Astrocyte of the hippocampus (primary cell): ENCODE measurements at regions not wholly inside any gene's neighbourhood (a gene's known extent, or its start where the extent isn't known, plus 50 kb on each side); places are given as distances from the start of the nearest gene placed in this dataset.

Experiments
- DNase-seq: peaks from one replicate; pipeline ENCODE4 v3.0.0; 2011; ENCODE audit warnings: low read depth, low spot score

DNA sequence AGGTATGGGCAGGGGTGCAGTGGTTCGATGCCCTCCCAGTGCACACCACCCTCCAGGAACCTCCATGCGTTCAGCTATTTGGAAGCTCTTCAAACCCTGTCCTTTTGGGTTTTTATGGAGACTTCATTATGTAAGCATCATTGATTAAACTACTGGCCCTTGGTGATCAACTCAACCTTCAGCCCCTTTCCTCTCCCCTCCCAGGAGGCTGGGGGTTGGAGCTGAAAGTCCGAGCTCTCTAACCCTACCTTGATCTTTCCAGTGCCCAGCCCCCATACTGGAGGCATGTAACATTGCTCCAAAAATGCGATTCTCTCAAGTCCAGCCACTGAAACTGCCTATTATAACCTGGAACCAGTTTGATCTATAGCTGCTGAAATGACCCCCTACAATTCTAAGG lies 188.1 kb downstream of the IPO8 start:
- DNase-seq: no peak

DNA sequence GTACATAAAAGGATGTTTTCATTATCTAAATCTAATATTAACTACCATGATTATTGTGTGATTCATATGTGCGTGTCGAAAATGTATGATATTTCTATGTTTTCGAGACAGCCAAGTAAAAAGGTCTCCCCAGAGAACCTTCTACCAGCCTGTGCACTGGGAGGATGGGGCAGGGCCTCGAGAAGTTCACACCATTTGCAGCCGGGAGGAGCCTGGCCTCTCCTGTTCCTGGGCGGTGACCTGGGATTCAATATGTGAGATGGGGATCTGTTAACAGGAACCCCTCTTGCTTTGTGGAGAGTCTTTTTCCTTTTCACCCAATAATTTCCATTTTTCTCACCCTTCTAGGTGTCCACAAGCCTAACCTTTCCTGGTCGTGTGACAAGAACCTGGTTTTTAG lies 189.3 kb downstream of the IPO8 start:
- no peak for DNase-seq

DNA sequence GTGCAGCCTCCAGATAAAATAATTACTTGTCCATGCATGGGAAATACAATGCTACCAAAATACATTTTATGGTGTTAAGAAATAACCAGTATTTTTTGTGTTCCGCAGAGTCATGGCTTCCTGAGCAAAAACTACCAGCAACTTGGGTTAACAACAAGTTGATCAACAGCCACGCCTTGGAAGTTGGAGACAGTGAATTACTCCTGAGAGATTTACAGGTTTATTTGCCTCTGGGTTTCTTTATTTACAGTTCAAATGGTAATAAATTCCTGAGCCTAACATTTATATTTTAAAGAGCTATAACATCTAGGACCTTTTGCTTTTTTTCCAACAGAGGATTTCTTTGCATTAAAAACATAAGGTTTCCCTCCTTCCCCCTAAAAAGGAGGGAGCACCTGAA lies 194.0 kb downstream of the IPO8 start:
- DNase-seq: no peak

DNA sequence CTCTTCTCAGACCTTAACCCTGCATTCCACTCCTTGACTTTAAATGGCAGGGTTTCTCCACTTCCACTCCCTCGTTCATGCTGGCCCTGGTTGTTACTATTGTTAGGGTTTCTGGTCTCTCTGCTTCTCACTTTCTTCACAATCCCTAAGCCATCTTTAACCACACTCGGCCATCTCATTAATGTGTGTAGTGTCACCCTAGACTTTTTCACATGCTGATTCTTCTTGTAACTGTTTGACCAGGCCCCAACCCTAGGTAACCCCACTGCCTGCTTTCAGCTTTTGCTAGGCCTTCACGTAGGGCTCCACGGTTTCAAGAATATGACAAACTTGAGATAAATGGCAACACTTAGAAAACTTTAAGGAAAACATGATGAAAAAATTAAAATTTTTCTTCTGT lies 195.1 kb downstream of the IPO8 start:
- DNase-seq: no peak

DNA sequence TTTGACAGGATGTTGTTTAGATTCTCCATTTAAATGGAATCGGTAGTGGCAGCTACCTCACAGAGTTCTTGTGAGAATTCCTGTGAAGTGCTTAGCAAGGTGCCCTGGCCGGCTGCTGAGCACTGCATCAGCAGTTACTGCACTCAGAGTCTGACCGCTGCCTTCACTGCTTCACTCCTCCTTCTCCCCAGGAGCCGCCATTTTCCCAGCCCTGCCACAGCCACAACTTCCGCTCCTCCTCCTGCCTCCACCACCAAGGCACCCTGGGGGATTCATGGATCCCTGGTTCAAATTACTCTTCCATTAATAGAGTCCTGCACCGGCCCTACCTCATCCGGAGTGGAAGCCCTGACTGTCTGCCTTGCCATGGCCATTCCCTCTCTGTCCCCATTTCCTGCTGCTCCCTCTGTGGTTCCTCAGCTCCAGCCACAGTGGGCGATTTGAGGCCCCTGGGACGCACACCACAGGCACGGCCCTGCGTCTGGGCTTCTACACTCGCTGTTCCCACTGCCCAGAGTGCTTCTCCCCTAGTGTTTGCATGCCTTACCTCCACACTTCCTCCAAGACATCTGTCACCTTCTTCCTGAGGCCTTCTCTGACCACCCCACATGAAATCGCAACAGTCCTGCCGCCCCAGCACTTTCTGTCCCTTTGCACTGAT lies 210.3 kb downstream of the IPO8 start:
- DNase-seq: no peak

DNA sequence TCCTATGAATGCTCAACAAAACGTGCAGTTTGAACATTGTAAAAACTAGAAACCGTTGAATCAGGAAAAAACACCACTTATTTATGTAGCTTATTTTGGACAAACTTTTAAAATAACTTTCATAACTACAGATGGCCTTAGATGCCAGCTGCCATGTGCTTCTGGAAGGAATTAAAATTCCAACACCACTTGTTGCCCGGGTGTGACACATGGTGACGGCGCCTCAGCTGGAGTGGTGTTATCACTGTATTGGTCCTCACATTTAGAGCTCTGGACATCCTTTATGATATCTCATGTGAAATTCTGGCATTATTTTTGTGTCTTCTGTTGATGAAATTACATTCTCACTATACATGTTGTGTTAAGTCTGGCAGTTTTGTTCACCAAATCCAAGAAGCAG lies 211.0 kb downstream of the IPO8 start:
- no peak for DNase-seq

DNA sequence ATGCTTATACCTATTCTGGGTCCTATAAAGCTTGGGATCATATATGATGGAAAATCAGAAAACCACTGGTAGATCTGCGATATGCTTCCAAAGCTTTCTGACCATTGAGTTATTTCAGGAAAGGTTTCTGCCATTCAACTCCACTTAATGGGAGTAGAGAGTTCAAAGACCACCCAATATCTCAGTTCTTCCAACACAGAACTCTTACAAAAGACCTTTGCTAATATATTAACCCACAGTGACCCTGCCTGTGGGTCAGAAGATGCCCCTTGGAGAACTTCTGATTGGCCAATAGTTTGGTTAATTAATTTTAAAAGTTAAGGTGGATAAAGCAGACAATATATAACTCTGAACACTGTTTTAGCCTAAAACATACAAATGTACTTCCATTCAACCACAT lies 213.0 kb downstream of the IPO8 start:
- no peak for DNase-seq

DNA sequence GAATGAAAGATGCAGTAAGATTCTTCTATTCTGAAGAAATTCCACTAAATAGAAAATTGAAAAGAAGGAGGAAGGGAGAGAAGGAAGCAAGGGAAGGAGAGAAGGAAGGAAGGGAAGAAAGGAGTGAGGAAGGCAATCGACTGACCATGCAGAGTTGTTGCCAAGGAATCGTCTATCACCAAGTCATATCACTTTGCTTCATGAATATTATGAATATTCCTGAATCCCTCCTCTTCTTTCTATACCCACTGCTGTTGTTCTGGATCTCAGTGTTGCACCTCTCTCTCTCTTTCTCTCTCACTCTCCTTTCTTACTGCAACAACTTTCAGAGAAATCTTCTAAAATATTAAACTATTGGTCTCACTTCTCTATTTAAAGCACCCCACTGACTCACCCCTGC lies 222.4 kb downstream of the IPO8 start:
- DNase-seq: no peak

DNA sequence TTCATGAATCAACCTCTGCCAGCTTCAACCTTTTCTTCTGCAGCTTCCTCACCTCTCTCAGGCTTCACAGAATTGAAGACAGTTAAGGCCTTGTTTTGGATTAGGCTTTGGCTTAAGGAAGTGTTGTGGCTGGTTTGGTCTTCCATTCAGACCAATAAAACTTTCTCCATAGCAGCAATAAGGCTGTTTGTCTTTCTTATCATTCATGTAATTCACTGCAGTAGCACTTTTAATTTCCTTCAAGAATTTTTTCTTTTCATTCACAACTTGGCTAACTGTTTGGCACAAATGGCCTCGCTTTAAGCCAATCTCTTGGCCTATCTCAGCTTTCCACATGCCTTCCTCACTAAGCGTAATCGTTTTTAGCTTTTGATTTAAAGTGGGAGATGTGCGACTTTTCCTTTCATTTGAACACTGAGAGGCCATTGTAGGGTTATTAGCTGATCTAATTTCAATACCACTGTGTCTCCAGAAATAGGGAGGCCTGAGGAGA lies 229.5 kb downstream of the IPO8 start:
- peak; percentile 39 for DNase-seq

DNA sequence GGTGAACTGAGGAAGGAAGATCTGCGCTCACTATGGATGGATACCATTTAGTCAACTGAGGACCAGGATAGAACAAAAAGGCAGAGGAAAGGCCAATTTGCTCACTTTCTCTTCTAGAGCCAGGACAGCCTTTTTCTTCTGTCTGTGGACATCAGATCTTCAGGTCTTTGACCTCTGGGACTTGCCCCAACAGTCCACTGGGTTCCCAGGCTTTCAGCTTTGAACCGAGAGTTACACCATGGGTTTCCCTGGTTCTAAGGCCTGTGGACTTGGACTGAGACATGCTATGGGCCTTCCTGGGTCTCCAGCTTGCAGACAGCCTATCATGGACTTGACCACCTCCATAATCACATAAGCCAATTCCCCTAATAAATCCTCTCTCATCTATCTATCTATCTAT lies 232.0 kb downstream of the IPO8 start:
- no peak for DNase-seq

DNA sequence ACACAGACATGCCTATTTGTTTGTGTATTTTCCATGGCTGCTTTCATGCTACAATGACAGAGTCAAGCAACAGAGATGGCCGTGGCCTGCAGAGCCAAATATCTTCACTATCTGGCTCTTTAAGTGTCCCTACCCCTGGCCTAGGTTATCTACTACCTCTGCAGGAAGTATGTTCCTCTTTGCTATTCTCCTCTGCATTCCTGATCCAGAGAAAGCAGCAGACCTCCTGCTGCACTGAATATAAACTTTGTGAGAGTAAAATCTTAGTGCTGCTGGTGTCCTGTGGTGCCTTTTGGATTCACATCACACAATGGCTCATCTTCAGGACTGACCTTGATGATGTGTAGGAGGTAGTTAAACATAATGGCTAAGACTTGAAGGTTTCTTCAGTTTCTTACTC lies 233.4 kb downstream of the IPO8 start:
- DNase-seq: no peak

DNA sequence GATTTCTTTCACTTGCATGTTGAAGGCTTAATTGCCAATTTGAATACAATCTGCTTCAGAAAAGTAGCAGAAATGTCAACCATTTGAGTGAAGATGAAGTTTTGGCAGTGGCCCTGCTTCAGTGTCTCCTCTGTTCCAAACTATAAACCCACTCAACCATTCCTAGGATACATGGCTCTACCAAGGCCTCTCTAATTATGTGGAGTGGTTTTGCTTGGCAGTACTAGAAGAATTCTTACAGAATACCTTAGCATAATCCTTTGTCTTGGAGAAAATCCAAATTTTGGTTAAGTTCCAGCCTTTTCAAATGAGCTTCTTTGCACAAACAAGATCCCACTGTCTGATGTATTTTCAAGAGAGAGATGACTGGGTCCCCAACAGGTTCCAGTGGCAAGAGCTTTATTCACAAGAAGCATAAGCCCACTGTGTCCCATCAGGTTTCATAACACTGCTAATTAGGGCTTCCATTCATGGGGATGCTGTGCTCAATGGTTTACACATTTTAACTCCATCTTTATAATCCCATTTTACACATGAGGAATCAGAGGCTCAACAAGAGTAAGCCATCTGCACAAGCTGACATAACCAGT lies 234.5 kb downstream of the IPO8 start:
- peak; percentile 91 for DNase-seq

DNA sequence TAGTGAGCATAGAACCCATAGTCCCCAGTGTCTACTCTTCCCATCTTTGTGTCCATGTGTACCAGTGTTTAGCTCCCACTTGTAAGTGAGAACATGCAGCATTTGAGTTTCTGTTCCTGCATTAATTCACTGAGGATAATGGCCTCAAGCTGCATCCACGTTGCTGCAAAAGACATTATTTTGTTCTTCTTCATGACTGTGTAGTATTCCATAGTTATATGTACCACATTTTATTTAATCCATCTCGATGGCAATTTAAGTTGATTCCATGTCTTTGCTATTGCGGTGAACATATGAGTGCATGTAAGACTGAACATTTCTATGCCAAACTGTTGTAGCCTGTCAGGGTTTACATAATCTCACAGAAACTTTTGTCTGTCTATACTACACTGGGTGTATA lies 237.2 kb downstream of the IPO8 start:
- DNase-seq: no peak

DNA sequence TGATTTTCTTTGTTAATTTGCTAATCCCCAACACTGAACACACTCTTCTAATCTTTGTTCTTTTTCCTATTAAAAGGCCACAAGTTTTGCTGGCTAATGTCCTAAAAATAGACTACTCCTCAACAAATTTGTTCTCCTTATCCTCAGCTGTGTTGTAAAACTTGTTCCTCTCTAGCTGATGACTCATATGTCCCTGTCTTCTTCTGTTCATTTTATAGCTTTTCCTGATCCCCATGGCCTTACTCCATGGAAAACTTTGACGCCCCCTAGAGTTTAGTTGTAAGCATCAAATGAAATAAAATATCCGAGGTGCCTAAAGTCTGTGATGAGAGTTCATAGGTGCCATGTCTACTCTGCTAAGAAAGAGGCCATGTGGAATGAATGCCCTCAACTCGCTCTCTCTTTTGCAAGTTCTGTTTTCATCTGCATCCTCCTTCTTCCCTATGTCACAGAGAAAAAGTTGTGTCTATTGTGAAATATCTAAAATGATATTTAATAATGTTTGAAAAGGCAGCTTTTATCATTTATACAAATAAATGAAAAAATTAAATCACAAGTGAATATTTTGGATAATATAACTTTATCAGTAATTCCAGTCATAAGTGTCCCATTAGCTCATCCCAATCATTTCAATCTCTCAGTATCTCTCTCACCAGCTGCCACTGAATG lies 237.9 kb downstream of the IPO8 start:
- DNase-seq: peak; percentile 41

DNA sequence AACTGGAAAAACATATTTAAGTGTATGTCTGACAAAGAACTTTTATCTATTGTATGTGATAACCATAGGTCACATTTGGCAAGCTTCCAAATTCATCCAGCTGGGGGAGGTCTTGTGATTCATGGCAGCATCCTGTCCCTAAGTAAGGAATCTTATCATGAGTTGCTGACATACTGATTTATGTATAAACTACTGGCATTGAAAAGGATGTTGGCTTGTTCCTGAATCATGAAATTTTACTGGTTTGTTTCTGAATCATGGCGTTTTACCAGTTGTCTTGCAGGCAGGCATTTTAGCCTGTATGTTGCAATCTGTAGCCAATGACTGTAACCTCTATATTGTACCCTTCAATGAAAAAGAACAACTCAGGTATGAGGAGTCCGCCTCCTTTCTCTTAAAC lies 244.8 kb downstream of the IPO8 start:
- no peak for DNase-seq

DNA sequence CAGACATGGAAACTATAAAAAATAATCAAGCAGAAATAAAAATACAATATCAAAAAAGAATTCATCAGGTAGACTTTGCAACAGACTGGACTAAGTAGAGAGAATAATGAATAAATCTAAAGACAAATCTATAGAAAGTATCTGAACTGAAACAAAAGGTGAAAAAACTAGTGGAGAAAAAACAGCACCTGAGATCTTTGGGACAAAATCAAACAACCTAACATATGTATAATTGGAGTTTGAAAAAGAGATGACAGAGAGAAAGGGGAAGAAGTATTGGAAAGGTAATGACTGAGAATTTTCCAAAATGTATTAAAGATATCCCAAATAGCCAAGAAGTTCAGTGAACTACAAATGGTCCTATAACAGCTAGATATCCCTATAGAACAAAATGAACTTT lies 245.4 kb downstream of the IPO8 start:
- DNase-seq: no peak

DNA sequence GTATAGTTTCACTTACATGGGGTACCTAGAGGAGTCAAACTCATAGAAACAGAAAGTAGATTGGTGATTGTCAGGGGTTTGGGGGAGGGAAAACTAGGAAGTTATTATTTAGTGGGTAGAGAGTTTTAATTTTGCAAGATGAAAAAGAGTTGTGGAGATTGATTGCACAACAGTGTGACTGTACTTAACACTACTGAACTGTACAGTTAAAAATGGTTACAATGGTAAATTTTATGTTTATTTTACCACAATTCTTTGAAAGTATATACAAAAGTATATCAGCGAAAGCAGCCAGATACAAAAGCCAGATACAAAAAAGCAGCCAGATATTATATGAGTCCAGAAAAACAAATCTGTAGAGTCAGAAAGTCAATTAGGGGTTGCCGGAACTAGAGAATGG lies 247.6 kb downstream of the IPO8 start:
- no peak for DNase-seq

DNA sequence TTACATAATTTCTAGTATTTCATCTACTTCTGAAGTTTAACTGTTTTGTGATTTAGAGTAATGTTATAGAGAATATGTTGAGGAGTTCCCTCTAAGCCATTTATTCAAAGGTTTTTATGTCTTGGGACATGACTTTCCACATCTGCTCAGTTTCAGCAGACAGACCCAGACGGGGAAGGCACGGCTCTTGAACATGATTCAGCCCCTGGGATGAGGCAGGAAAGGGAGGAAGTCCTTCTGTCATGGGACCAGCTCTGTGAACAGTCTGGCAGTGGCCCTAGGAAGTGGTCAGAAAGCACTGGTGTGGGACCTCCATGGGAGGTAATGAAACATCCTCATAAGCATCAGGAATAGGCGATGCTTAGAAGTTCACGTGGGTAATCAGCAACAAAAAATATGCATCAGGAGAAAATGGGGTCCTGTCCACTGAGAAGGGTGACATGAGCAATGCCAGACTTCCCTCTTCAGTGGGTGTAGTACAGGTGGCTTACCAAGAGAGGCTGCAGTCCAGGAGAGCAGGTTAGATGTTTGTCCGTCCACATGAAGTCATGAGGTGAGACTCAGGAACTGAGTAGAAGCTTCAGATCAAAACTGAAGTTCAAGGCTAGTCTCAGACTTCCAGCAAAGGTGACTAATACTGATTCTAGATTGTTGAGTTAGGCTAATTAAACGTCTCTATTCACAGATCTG lies 248.5 kb downstream of the IPO8 start:
- DNase-seq: no peak

DNA sequence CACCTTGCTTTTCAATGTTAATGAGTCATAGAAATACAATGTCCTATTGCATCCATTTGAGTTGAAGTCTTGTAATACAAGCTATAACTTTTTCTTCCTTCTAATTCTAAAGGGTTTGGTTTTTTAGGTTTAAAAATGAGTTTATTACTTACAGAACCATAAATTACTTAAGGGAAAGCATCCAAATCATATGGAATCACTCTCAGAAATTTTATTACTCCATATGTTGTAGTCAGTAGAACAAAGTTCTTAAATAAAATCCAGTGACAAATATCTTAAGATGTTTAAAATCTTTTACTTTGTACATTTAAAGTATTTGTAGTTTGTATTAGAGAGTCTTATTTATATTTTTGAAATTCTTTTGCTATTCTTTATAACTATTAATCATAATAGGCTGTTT lies 253.2 kb downstream of the IPO8 start:
- DNase-seq: no peak

DNA sequence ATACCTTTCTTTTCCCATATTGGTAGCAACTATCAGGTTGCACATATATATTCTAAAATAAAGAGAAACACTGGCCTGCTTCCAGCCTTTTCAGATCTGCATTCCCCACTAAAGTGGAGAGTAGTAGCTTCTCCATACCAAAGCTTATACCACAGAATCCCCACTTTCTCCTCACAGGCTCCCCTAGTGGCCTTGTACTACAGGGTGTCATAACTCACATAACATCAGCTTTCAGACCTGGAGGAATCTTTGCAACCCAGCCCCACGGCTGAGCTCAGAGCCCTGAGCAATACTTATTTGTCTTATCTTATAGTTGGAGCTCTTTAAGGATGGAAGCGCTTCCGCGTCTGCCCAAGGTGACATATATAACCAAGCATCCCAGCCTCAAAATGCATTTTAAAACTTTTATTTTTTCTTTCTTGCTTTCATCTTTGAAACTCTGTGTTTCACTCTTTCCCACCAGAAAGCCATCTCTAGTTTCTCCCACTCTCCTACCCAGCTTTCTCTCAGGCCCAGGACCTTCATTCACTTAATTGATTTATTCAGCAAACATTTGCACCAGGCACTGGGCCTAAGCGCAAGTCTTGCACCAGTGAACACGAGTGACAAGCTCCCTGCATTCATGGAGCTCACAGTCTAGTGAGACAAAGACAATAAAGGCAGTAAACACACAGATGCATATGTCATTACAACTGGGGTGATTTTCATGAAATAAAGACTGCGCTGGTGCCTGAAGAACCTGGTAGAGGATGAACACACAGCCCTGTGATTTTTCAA lies 254.7 kb downstream of the IPO8 start:
- DNase-seq: no peak

DNA sequence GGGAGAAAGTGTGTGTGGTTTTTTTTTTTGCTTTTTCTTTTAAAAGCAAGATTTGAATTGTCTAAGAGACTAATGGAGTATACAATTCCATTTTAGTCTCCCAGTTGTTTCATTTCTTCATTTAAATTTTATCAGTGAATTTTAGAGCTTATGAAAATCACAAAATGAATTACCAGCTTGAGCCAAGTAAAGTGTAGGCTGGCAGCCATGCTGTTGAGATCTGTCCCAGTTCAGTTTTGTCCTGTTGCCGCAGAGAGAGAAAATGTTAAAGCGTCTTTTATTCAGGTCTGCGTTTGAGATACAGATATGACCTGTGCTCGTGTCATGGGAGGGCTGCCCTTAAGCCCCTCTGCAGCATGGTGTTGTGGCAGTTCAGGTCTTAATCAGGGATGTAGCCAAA lies 256.5 kb downstream of the IPO8 start:
- DNase-seq: no peak

DNA sequence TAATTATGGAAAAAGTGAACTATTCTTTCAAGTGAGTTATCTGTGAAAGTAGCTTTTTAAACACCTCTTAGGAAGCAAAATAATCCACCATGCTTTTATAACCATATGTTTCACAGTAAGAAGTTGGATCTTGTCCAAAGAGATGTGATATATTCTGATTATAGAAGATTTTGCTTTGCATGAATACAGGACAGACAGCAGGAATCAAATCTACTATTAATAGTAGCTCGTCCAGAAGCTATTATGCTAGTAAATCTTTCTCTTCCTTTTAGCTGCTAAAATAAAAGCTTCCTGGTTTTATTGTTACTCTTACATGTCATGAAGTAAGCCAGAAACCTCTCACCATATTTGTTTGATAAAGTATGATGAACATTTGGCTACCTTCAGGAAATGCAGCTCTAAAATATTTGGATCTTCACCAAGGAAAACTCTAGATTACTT lies 257.0 kb downstream of the IPO8 start:
- no peak for DNase-seq
